Fibroblast of mammary gland (primary cell): ENCODE measurements at regions not wholly inside any gene's neighbourhood (a gene's known extent, or its start where the extent isn't known, plus 50 kb on each side); places are given as distances from the start of the nearest gene placed in this dataset.

Source experiments
- DNase-seq: peaks from one replicate; pipeline ENCODE4 v3.0.0-alpha.2; 2010; ENCODE audit warnings: low read depth
- H3K4me3 ChIP-seq: 2 replicates; pipeline ENCODE4 v1.5.1; 2011; ENCODE audit warnings: low read depth, mild to moderate bottlenecking, low read length, moderate library complexity; ENCODE audit not compliant: control insufficient read depth
- TF ChIP-seq, protein P1 (sequence below): conservative IDR thresholded peaks from 2 replicates; pipeline ENCODE4 v1.5.1; 2011; ENCODE audit warnings: low read depth, low read length, inconsistent platforms; ENCODE audit not compliant: control insufficient read depth, insufficient read depth

DNA sequence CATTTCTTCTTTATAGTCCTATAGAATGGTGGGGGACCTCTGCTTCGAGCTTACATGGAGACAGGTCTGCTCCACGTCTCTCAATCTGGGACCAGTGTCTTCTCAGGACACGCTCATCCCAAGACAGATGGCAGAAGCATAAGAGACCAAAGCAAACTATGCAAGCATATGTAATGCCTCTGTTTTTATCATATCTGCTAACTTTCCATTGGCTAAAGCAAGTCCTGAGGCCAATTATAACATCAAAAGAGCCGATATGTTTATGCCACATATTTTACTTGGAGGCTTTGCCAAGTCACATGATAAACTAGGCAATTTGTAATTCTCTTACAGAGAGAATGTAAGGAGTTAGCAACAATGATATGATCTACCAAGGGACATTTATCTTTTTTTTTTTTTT lies 102.6 kb upstream of the NRBF2 start:
- DNase-seq, result no peak
- TF ChIP-seq, protein P1, sequence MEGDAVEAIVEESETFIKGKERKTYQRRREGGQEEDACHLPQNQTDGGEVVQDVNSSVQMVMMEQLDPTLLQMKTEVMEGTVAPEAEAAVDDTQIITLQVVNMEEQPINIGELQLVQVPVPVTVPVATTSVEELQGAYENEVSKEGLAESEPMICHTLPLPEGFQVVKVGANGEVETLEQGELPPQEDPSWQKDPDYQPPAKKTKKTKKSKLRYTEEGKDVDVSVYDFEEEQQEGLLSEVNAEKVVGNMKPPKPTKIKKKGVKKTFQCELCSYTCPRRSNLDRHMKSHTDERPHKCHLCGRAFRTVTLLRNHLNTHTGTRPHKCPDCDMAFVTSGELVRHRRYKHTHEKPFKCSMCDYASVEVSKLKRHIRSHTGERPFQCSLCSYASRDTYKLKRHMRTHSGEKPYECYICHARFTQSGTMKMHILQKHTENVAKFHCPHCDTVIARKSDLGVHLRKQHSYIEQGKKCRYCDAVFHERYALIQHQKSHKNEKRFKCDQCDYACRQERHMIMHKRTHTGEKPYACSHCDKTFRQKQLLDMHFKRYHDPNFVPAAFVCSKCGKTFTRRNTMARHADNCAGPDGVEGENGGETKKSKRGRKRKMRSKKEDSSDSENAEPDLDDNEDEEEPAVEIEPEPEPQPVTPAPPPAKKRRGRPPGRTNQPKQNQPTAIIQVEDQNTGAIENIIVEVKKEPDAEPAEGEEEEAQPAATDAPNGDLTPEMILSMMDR, result no peak
- H3K4me3 ChIP-seq, result no peak overlapping the region

DNA sequence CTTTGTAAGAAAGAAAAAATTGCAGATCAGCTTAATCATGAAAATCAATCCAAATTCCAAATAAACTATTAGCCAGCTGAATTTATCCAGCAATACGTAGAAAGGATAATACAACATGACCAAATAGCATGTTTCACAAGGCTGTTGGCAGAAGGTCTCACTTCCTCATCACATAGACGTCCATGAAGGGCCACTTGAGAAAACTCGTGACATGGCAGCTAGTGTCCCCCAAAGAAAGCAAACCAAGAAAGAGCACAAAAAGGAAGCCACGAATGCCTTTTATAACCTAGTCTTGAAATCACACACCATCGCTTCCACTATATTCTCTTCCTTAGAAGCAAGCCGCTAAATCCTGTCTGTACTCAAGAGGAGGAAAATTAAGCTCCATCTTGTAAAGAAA lies 105.6 kb upstream of the NRBF2 start:
- TF ChIP-seq, protein P1, result no peak
- DNase-seq, result no peak
- no peak overlapping the region for H3K4me3 ChIP-seq

DNA sequence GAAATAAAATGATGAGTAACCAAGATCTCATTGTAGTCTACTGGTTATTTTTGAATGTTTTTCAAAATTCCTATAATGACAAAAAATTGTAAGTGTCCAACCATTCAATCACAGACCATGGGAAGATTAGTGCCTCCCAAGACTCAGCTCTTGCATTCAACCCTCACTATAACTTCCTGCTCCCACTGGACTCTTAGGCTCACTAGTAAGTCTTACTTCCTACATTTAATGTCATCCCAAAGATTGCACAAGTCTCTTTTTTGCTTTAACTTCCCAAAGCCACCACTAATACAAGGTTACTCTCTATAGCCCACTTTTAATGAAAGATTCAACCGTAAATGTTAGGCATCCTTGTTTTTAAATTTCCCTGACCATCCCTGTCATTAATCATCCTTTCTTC lies 111.9 kb upstream of the NRBF2 start:
- no peak for DNase-seq
- TF ChIP-seq, protein P1, result no peak
- H3K4me3 ChIP-seq, result no peak overlapping the region

DNA sequence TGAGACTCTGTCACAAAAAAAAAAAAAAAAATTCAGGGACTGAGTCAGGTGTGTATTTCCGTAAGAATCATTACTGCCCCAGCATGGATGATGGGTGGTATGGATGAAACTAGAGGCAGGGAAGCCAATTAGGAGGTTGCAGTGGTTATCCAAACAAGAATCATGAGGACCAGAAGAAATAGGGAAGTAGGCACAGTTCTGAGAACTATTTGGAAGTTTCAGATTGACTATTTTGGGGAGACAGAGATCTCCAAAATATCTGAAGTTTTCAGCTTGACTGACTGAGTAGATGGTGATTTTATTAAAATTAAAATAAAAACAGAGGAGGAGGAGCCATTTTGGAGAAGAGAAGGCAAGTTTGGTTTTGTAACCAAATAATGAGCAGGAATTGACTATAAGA lies 119.4 kb upstream of the NRBF2 start:
- DNase-seq, result no peak
- no peak overlapping the region for H3K4me3 ChIP-seq
- TF ChIP-seq, protein P1, result no peak

DNA sequence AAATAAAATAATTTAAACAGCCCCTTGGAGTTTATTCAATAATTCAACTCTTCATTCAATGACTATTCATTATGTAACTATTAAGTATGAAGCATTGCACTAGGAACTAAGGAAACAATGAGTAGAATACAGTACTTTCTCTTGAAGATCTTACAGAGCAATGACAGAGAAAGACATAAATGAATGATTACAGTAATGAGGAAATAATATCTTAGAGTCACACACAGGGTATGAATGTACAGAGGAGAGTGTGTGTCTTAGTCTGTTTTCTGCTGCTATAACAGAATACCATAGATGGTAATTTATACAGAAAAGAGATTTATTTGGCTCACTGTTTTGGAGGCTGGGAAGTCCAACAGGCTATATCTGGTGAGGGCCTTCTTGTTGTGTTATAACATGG lies 120.5 kb upstream of the NRBF2 start:
- DNase-seq, result no peak
- TF ChIP-seq, protein P1, result no peak
- no peak overlapping the region for H3K4me3 ChIP-seq

DNA sequence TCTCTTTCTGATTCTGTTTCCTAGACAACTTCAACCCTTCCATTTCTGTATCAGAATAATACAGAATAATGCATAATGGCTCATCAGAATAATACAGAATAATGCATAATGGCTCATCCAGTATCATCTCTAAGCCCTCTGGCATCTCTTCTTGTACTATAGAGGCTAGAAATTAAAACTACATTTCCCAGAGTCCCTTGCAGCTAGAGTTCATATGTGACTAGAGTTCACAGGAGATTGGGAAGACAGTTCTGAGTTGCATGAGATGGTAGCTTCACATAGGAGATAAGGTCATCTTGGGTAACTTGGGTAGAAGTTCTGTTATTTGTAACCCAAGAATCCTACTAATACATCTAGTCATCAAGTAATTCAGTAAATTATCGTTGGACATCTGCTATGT lies 122.9 kb upstream of the NRBF2 start:
- TF ChIP-seq, protein P1, result no peak
- no peak overlapping the region for H3K4me3 ChIP-seq
- DNase-seq, result no peak

DNA sequence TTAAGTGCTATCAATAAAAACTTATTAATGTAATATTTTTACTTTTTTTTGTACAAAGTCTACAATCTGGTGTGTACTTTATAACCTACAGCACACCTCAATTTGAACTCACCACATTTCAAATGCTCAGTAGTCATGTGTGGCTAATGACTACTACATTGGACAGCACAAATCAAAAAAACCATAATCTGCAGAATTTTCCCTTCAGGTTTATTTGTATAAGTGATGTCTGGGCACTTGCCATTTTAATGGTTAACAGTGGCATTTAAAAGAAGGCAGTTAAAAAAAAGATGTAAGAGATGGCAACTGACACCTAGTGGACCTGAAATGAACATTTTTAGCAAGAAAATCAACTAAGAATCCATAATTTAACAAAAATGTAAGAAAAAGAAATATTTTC lies 124.6 kb upstream of the NRBF2 start:
- no peak for DNase-seq
- no peak overlapping the region for H3K4me3 ChIP-seq
- TF ChIP-seq, protein P1, result no peak
